ENCODE measurements at regions not wholly inside any gene's neighbourhood (a gene's known extent, or its start where the extent isn't known, plus 50 kb on each side); places are given as distances from the start of the nearest gene placed in this dataset.

GRCh38 chr5:143488381-143488780 lies 84.9 kb upstream of the NR3C1 start:
- no peak for DNase-seq

- DNase-seq = no peak
These were observed 81.1 kb upstream of the NR3C1 start for GRCh38 chr5:143484601-143485000.

GRCh38 chr5:143481697-143482531 lies 78.4 kb upstream of the NR3C1 start:
- no peak for DNase-seq

- DNase-seq = no peak
These were observed 76.5 kb upstream of the NR3C1 start for GRCh38 chr5:143480001-143480400.

GRCh38 chr5:143479394-143479793 lies 75.9 kb upstream of the NR3C1 start:
- no peak for DNase-seq

- DNase-seq = no peak
These were observed 73.2 kb upstream of the NR3C1 start for GRCh38 chr5:143476601-143477211.

GRCh38 chr5:143474616-143475015 lies 71.1 kb upstream of the NR3C1 start:
- DNase-seq = no peak

GRCh38 chr5:143473481-143473880 lies 70.0 kb upstream of the NR3C1 start:
- DNase-seq = no peak

GRCh38 chr5:143472576-143472975 lies 69.1 kb upstream of the NR3C1 start:
- no peak for DNase-seq

GRCh38 chr5:143471666-143472464 lies 68.4 kb upstream of the NR3C1 start:
- no peak for DNase-seq

- DNase-seq = no peak
These were observed 67.6 kb upstream of the NR3C1 start for GRCh38 chr5:143471041-143471509.

GRCh38 chr5:143470120-143470519 lies 66.6 kb upstream of the NR3C1 start:
- DNase-seq = no peak

- no peak for DNase-seq
These were observed 65.6 kb upstream of the NR3C1 start for GRCh38 chr5:143469125-143469524.

- no peak for DNase-seq
These were observed 63.1 kb upstream of the NR3C1 start for GRCh38 chr5:143466632-143467031.

GRCh38 chr5:143464723-143465490 lies 61.4 kb upstream of the NR3C1 start:
- DNase-seq = no peak

- no peak for DNase-seq
These were observed 58.9 kb upstream of the NR3C1 start for GRCh38 chr5:143462431-143462830.

GRCh38 chr5:143459433-143459832 lies 55.9 kb upstream of the NR3C1 start:
- no peak for DNase-seq

- no peak for DNase-seq
These were observed 53.6 kb upstream of the NR3C1 start for GRCh38 chr5:143456952-143457547.

- no peak for DNase-seq
These were observed 51.5 kb upstream of the NR3C1 start for GRCh38 chr5:143454936-143455516.

GRCh38 chr5:143453720-143454119 lies 50.2 kb upstream of the NR3C1 start:
- DNase-seq = no peak
